Kidney epithelial cell (primary cell): ENCODE measurements at regions not wholly inside any gene's neighbourhood (a gene's known extent, or its start where the extent isn't known, plus 50 kb on each side); places are given as distances from the start of the nearest gene placed in this dataset.

Source experiments
- DNase-seq: peaks from one replicate; pipeline ENCODE4 v3.0.0-alpha.2; 2010; ENCODE audit warnings: low read depth
- H3K27me3 ChIP-seq: 2 replicates; pipeline ENCODE4 v1.6.0; 2011; ENCODE audit warnings: low read length; ENCODE audit not compliant: control insufficient read depth, insufficient read depth
- H3K36me3 ChIP-seq: 2 replicates; pipeline ENCODE4 v1.5.1; 2011; ENCODE audit warnings: low read length; ENCODE audit not compliant: control insufficient read depth, insufficient read depth
- H3K4me3 ChIP-seq: 2 replicates; pipeline ENCODE4 v1.5.1; 2011; ENCODE audit warnings: low read depth, mild to moderate bottlenecking, control low read depth, low read length
- CTCF ChIP-seq: IDR thresholded peaks from 2 replicates; pipeline ENCODE4 v1.5.1; 2011; ENCODE audit warnings: mild to moderate bottlenecking, moderate library complexity, low read length, control low read depth, inconsistent platforms; ENCODE audit not compliant: insufficient read depth, poor library complexity, severe bottlenecking

GRCh38 chr10:4519658-4520402 lies 306.2 kb upstream of the AKR1E2 start:
- Histone ChIP-seq H3K36me3 (no peaks in the 10 kb centered on the region), H3K27me3 (no peaks in the 10 kb centered on the region), H3K4me3 (no peak overlapping the region)
- TF ChIP-seq CTCF, result no peak
- no peak for DNase-seq

- DNase-seq, result no peak
- Histone ChIP-seq H3K4me3 (no peak overlapping the region), H3K27me3 (no peaks in the 10 kb centered on the region), H3K36me3 (no peaks in the 10 kb centered on the region)
- TF ChIP-seq CTCF, result no peak
Observed at GRCh38 chr10:4517746-4518145, 308.3 kb upstream of the AKR1E2 start.

- H3K36me3 ChIP-seq, result no peaks in the 10 kb centered on the region
- no peak for DNase-seq
- TF ChIP-seq CTCF, result no peak
- H3K27me3 ChIP-seq, result no peaks in the 10 kb centered on the region
- no peak overlapping the region for H3K4me3 ChIP-seq
Observed at GRCh38 chr10:4515721-4516120, 310.3 kb upstream of the AKR1E2 start.

GRCh38 chr10:4514445-4515108 lies 311.4 kb upstream of the AKR1E2 start:
- no peak overlapping the region for H3K4me3 ChIP-seq
- DNase-seq, result no peak
- H3K27me3 ChIP-seq, result no peaks in the 10 kb centered on the region
- TF ChIP-seq CTCF, result no peak
- H3K36me3 ChIP-seq, result no peaks in the 10 kb centered on the region

GRCh38 chr10:4512671-4513240 lies 313.3 kb upstream of the AKR1E2 start:
- DNase-seq, result no peak
- TF ChIP-seq CTCF, result peak; percentile 76
- Histone ChIP-seq H3K4me3 (no peak overlapping the region), H3K27me3 (no peaks in the 10 kb centered on the region), H3K36me3 (no peaks in the 10 kb centered on the region)
